ENCODE measurements at regions not wholly inside any gene's neighbourhood (a gene's known extent, or its start where the extent isn't known, plus 50 kb on each side); places are given as distances from the start of the nearest gene placed in this dataset.

DNA sequence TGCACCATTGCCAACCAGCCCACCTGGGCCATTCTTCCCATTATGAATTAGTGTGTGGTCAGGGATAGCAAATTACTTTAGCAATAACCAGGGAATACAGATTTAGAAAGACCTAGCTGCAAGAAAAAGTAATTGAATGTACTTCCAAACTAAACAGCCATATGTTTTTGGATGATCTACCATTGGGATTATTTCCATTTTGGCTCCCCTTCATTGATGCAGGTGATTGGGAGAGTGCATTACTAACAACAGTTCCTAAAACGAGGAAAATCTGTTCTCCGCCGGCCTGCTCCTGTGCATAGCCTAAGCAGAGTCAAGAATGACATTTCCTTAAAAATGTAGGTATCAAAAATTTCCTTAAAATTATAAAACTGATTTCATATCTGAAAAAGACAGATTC, 58.5 kb downstream of the MAIP1 start:
- H3K4me3 ChIP-seq (ENCODE audit: low read depth, low read length) = no peak overlapping the region
- TF ChIP-seq, protein P1, sequence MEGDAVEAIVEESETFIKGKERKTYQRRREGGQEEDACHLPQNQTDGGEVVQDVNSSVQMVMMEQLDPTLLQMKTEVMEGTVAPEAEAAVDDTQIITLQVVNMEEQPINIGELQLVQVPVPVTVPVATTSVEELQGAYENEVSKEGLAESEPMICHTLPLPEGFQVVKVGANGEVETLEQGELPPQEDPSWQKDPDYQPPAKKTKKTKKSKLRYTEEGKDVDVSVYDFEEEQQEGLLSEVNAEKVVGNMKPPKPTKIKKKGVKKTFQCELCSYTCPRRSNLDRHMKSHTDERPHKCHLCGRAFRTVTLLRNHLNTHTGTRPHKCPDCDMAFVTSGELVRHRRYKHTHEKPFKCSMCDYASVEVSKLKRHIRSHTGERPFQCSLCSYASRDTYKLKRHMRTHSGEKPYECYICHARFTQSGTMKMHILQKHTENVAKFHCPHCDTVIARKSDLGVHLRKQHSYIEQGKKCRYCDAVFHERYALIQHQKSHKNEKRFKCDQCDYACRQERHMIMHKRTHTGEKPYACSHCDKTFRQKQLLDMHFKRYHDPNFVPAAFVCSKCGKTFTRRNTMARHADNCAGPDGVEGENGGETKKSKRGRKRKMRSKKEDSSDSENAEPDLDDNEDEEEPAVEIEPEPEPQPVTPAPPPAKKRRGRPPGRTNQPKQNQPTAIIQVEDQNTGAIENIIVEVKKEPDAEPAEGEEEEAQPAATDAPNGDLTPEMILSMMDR (IDR thresholded peaks at IDR 0.05; ENCODE audit: borderline replicate concordance, insufficient read depth, low read depth, low read length) = no peak

- TF ChIP-seq, protein P1 (IDR thresholded peaks at IDR 0.05; ENCODE audit: borderline replicate concordance, insufficient read depth, low read depth, low read length) = no peak
- no peak overlapping the region for H3K4me3 ChIP-seq (ENCODE audit: low read depth, low read length)
These were observed 66.2 kb downstream of the MAIP1 start for GRCh38 chr2:200021449-200022114.

DNA sequence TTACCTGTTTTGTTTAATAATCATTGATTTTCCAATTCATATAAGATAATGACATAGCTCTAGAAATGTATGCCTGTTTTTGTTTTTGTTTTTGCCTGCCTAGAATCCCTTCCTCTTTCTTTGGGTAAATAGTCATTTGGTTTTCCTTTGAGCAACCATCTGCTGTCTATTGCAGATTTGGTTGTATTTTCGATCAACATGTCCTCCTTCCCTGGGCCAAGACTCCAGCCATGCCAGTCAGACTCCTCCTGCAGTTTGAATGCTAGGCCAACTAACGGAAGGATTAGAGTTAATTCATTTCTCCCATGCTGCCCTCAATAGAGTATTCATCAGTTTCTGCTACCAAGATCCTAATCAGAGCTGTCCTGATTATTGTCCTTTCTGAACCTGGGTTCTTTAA, 67.1 kb downstream of the MAIP1 start:
- TF ChIP-seq, protein P1 (IDR thresholded peaks at IDR 0.05; ENCODE audit: borderline replicate concordance, insufficient read depth, low read depth, low read length) = no peak
- H3K4me3 ChIP-seq (ENCODE audit: low read depth, low read length) = no peak overlapping the region

DNA sequence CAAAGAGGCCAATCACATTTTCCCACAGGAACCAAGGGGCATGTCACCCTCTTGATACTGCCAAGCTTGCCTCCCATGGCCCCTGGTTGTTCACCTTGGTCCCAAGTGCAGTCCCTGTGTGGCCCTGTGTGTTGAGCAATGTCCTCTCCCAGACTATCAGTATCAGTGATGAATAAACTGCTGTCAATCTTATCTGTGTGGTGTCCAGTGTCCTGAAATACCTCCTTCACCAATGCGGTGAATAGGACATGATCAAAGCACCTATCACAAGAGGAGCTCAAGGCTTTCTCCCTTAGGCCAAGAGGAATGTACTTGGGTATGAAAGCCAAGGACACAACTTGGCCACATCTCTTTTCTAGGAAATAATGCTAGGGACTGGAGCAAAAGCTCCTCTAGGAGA, 68.2 kb downstream of the MAIP1 start:
- no peak overlapping the region for H3K4me3 ChIP-seq (ENCODE audit: low read depth, low read length)
- TF ChIP-seq, protein P1 (IDR thresholded peaks at IDR 0.05; ENCODE audit: borderline replicate concordance, insufficient read depth, low read depth, low read length) = no peak

- TF ChIP-seq, protein P1 (IDR thresholded peaks at IDR 0.05; ENCODE audit: borderline replicate concordance, insufficient read depth, low read depth, low read length) = no peak
- H3K4me3 ChIP-seq (ENCODE audit: low read depth, low read length) = no peak overlapping the region
These were observed 70.3 kb downstream of the MAIP1 start for GRCh38 chr2:200025717-200026116.

DNA sequence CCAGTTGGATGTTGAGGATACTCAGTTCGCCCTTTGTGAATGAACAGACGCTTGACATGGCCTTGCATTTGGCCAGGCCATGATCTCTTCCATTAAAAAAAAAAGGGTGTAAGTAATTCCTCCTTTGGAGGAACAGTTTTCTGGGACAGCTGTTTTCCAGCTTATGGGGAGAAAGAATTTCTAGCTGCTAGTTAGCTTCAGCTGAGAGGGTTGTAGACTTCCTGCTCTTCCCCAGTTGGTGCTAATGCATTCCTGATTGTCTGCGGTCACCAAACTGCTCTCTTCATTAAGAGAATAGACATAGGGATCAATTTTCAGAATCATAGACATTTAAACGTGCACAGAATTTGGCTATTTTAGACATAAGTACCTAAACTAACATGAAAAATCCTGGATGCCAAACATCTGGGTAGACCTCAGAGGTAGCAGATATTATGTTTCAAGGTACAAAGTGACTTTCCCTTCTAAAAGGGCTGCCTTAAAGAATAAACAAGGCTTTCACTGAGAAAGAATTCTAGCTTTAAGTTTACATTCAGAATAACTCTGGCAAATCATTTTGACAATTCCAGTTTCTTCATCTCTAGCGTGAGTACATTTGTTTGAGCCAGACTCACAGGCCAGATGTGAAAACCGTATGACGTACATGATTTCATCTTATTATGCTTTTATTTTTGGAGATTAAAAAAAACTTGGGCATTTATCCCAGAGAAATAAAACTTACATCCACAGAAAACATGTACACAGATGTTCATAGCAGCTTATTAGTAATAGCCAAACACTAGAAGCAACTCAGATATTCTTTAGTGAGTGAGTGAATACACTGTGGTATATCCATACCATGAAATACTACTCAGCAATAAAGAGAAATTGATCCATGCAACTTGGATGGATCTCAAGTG, 71.2 kb downstream of the MAIP1 start:
- H3K4me3 ChIP-seq (ENCODE audit: low read depth, low read length) = no peak overlapping the region
- TF ChIP-seq, protein P1 (IDR thresholded peaks at IDR 0.05; ENCODE audit: borderline replicate concordance, insufficient read depth, low read depth, low read length) = no peak
